ENCODE measurements at regions not wholly inside any gene's neighbourhood (a gene's known extent, or its start where the extent isn't known, plus 50 kb on each side); places are given as distances from the start of the nearest gene placed in this dataset.

DNA sequence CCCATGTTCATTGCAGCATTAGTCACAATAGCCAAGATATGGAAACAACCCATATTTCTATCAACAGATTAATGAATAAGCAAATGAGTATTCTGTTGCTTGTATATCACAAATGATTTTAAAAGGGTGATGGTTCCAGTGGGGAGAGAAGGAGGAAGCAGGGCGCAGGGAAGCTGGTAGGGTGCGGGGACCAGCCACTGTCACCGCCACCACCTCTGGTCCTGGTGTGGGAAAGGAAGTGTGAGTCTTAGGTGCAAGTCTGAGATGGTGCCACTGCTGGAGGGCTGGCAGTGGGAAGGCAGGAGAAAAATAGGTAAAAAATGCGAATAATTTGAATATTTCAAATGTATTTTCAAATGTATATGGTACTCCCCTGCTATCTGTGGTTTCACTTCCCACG lies 286.8 kb upstream of the DDX53 start:
- TF ChIP-seq, protein P1, sequence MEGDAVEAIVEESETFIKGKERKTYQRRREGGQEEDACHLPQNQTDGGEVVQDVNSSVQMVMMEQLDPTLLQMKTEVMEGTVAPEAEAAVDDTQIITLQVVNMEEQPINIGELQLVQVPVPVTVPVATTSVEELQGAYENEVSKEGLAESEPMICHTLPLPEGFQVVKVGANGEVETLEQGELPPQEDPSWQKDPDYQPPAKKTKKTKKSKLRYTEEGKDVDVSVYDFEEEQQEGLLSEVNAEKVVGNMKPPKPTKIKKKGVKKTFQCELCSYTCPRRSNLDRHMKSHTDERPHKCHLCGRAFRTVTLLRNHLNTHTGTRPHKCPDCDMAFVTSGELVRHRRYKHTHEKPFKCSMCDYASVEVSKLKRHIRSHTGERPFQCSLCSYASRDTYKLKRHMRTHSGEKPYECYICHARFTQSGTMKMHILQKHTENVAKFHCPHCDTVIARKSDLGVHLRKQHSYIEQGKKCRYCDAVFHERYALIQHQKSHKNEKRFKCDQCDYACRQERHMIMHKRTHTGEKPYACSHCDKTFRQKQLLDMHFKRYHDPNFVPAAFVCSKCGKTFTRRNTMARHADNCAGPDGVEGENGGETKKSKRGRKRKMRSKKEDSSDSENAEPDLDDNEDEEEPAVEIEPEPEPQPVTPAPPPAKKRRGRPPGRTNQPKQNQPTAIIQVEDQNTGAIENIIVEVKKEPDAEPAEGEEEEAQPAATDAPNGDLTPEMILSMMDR (conservative IDR thresholded peaks at IDR 0.05 in 1 of 2, IDR thresholded peaks at IDR 0.05 in 1 of 2; ENCODE audit: extremely low read depth in 1 of 2, insufficient read depth in 1 of 2, low read depth in 1 of 2, low read length in 2 of 2): no peak
- TF ChIP-seq EZH2 (IDR thresholded peaks at IDR 0.05; ENCODE audit: borderline replicate concordance, low read length): no peak
